OCI-LY1 (cell line): ENCODE measurements at regions not wholly inside any gene's neighbourhood (a gene's known extent, or its start where the extent isn't known, plus 50 kb on each side); places are given as distances from the start of the nearest gene placed in this dataset.

Experiments used
- H2AFZ ChIP-seq: fragments of 200-600 bp; sonication (generic), shearing (Covaris generic); 2 replicates; pipeline ENCODE4 v1.6.0; 2014; ENCODE audit warnings: antibody characterized with exemption, mild to moderate bottlenecking, low read length
- H3F3A ChIP-seq: fragments of 200-600 bp; sonication (generic), shearing (Covaris generic); 2 replicates; pipeline ENCODE4 v1.6.0; 2014; ENCODE audit warnings: mild to moderate bottlenecking, antibody characterized with exemption, low read length, moderate library complexity; ENCODE audit not compliant: insufficient read depth
- H3K27ac ChIP-seq: fragments of 200-600 bp; sonication (generic); 2 replicates; pipeline ENCODE4 v1.5.1; 2014; ENCODE audit warnings: low read length, mixed run types, mild to moderate bottlenecking, low read depth; ENCODE audit not compliant: poor library complexity, severe bottlenecking
- H3K27me3 ChIP-seq: fragments of 200-600 bp; sonication (generic); 2 replicates; pipeline ENCODE4 v1.6.0; 2014; ENCODE audit warnings: antibody characterized with exemption, mild to moderate bottlenecking, low read length, moderate library complexity; ENCODE audit not compliant: insufficient read depth
- H3K36me3 ChIP-seq: fragments of 200-600 bp; sonication (generic); 2 replicates; pipeline ENCODE4 v1.6.1; 2014; ENCODE audit warnings: mild to moderate bottlenecking, antibody characterized with exemption, low read length, moderate library complexity, mixed read lengths; ENCODE audit not compliant: insufficient read depth
- H3K4me1 ChIP-seq: fragments of 200-600 bp; sonication (generic); 2 replicates; pipeline ENCODE4 v1.5.1; 2014; ENCODE audit warnings: mild to moderate bottlenecking, low read length, moderate library complexity; ENCODE audit not compliant: insufficient read depth, severe bottlenecking
- H3K4me2 ChIP-seq: fragments of 200-600 bp; sonication (generic), shearing (Covaris generic); 2 replicates; pipeline ENCODE4 v1.6.1; 2014; ENCODE audit warnings: low read length
- H3K4me3 ChIP-seq: fragments of 200-600 bp; sonication (generic); 2 replicates; pipeline ENCODE4 v1.5.1; 2014; ENCODE audit warnings: low read length, low read depth, mild to moderate bottlenecking, mixed read lengths; ENCODE audit not compliant: poor library complexity, severe bottlenecking
- H3K79me2 ChIP-seq: fragments of 200-600 bp; shearing (Covaris generic); 2 replicates; pipeline ENCODE4 v1.6.1; 2016; ENCODE audit warnings: mixed run types, low read length, mixed read lengths; ENCODE audit not compliant: insufficient read depth
- H3K9ac ChIP-seq: fragments of 200-600 bp; sonication (generic), shearing (Covaris generic); 2 replicates; pipeline ENCODE4 v1.6.1; 2014; ENCODE audit warnings: mild to moderate bottlenecking, low read length, mixed read lengths
- H3K9me2 ChIP-seq: fragments of 200-600 bp; sonication (generic), shearing (Covaris generic); 2 replicates; pipeline ENCODE4 v1.6.1; 2014; ENCODE audit warnings: low read depth, mild to moderate bottlenecking, low read length, mixed read lengths
- H3K9me3 ChIP-seq: fragments of 200-600 bp; shearing (Covaris generic); 2 replicates; pipeline ENCODE4 v1.6.1; 2014; ENCODE audit warnings: low read length, mixed read lengths
- H4K20me1 ChIP-seq: fragments of 200-600 bp; sonication (generic), shearing (Covaris generic); 2 replicates; pipeline ENCODE4 v1.6.0; 2016; ENCODE audit warnings: mild to moderate bottlenecking, low read length; ENCODE audit not compliant: insufficient read depth
- EZH2 ChIP-seq: fragments of 200-600 bp; sonication (generic), shearing (Covaris generic); IDR thresholded peaks from 2 replicates; pipeline ENCODE4 v1.8.0; 2017; ENCODE audit warnings: borderline replicate concordance, mixed run types, mild to moderate bottlenecking, antibody characterized with exemption, low read length, moderate library complexity, mixed read lengths
- TF ChIP-seq, protein P1 (sequence below): fragments of 200-600 bp; sonication (generic), shearing (Covaris generic); IDR thresholded peaks from 2 replicates; pipeline ENCODE4 v1.5.1; 2017; ENCODE audit warnings: mild to moderate bottlenecking, antibody characterized with exemption, low read length, moderate library complexity, mixed read lengths

DNA sequence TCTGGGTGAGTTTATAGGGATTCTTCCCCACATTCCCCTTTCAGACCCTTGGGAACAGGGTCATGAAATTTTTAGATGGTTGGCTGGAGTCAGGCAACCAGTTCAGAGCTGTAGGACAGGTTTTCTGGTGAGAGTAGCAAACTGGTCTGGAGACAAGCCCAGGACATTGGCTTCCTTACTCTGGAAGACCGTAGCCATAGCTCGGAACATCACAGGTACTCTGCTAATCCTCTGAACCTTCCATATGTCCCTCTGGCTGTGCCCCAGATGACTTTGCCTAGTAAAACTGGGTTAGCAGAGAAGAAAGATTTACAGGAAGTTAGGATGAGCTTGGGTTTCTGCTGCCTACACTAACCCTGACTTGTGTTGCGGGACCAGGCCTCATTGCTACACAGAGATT is 104.5 kb upstream of the MKLN1 start:
- H3K9me3 ChIP-seq: no peaks in the 10 kb centered on the region
- no peak overlapping the region for H3K27ac ChIP-seq
- TF ChIP-seq, protein P1, sequence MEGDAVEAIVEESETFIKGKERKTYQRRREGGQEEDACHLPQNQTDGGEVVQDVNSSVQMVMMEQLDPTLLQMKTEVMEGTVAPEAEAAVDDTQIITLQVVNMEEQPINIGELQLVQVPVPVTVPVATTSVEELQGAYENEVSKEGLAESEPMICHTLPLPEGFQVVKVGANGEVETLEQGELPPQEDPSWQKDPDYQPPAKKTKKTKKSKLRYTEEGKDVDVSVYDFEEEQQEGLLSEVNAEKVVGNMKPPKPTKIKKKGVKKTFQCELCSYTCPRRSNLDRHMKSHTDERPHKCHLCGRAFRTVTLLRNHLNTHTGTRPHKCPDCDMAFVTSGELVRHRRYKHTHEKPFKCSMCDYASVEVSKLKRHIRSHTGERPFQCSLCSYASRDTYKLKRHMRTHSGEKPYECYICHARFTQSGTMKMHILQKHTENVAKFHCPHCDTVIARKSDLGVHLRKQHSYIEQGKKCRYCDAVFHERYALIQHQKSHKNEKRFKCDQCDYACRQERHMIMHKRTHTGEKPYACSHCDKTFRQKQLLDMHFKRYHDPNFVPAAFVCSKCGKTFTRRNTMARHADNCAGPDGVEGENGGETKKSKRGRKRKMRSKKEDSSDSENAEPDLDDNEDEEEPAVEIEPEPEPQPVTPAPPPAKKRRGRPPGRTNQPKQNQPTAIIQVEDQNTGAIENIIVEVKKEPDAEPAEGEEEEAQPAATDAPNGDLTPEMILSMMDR: no peak
- TF ChIP-seq EZH2: no peak

DNA sequence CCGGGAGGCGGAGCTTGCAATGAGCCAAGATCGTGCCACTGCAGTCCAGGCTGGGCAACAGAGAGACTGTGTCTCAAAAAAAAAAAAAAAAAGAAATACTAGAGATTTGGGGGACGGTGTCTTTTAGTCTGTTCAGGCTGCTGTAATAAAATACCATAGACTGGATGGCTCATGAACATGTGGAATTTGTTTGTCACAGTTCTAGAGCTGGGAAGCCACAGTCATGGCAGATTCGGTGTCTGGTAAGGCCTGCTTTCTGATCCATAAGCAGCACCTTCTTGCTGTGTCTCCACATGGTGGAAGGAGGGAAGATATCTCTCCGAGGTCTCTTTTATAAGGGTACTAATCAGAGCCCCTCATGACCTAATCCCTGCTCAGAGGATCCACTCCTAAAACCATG is 102.7 kb upstream of the MKLN1 start:
- Histone ChIP-seq H3F3A (peaks cover 7% of the 10 kb centered on the region; the same call in 1 of the 2 replicates), H2AFZ (no peak overlapping the region), H3K27ac (peak overlapping the region; percentile 80), H3K9ac (no peak overlapping the region), H4K20me1 (no peaks in the 10 kb centered on the region), H3K79me2 (no peaks in the 10 kb centered on the region), H3K9me2 (no peaks in the 10 kb centered on the region), H3K27me3 (no peaks in the 10 kb centered on the region), H3K4me1 (peaks cover 24% of the 10 kb centered on the region), H3K4me3 (no peak overlapping the region), H3K4me2 (no peak overlapping the region), H3K36me3 (no peaks in the 10 kb centered on the region), H3K9me3 (no peaks in the 10 kb centered on the region)
- TF ChIP-seq, protein P1: no peak
- TF ChIP-seq EZH2: no peak

More for the DNA sequence above, 104.5 kb upstream of the MKLN1 start:
- no peak overlapping the region for H2AFZ ChIP-seq
- H4K20me1 ChIP-seq: no peaks in the 10 kb centered on the region
- peaks cover 7% of the 10 kb centered on the region; the same call in 1 of the 2 replicates for H3F3A ChIP-seq
- no peaks in the 10 kb centered on the region for H3K27me3 ChIP-seq
- H3K79me2 ChIP-seq: no peaks in the 10 kb centered on the region
- H3K9ac ChIP-seq: no peak overlapping the region
- no peak overlapping the region for H3K4me2 ChIP-seq
- no peaks in the 10 kb centered on the region for H3K36me3 ChIP-seq
- H3K4me1 ChIP-seq: peaks cover 40% of the 10 kb centered on the region
- no peaks in the 10 kb centered on the region for H3K9me2 ChIP-seq
- no peak overlapping the region for H3K4me3 ChIP-seq

DNA sequence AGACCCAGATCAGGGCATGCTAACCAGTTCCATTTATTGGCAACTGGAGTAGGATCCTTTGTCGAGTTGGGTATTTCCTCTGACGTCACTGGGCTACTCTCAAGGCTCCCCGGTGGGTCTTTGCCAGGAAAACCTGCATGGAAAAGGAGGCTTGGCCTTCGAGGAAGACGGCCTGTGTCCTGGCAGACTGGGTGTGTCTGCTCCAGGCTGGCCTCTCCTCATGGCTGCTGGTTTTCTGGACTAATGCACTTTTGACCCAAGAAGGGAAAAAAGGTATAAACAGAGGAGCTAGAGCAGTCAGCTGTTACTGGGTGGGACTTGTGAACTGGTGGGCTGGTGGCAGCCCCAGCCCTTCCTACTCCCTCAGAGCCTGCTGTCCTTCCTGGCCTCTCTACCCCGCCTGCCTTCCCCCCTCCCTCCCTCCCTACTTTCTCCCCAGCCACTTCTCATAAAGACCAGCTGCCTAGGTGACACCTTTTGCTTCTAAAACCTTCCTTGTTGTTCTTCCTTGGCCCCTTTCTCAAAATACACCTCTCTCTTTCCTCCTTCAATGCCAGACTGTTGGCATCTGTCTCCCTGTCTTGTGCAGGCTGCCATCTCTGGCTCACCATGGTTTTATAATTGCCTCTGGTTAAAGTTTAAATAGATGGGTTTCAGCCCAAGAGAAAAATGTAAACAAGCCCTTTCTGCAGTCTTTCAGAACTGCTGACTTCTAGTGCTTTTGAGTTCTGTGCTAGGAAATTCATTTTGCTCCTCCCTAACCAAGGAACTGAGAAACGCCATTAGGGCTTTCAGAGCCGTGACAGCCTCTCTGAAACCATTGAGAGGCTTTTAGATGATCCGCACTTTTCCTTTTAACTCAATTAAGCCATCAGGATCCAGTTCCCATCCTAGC is 101.8 kb upstream of the MKLN1 start:
- no peak for TF ChIP-seq EZH2
- TF ChIP-seq, protein P1: no peak
- no peaks in the 10 kb centered on the region for H3K9me3 ChIP-seq
- no peaks in the 10 kb centered on the region for H3K9me2 ChIP-seq
- H3K4me2 ChIP-seq: peak overlapping the region; percentile 21; the same call in 1 of the 2 replicates
- H3K36me3 ChIP-seq: no peaks in the 10 kb centered on the region
- H3K79me2 ChIP-seq: no peaks in the 10 kb centered on the region
- peak overlapping the region; percentile 26; the same call in 1 of the 2 replicates for H3K9ac ChIP-seq
- H3K27ac ChIP-seq: peak overlapping the region; percentile 80
- peaks cover 29% of the 10 kb centered on the region for H3K4me1 ChIP-seq
- no peaks in the 10 kb centered on the region; the same call in 1 of the 2 replicates for H3F3A ChIP-seq
- H3K4me3 ChIP-seq: no peak overlapping the region
- no peaks in the 10 kb centered on the region for H3K27me3 ChIP-seq
- peak overlapping the region; percentile 66; the same call in 1 of the 2 replicates for H2AFZ ChIP-seq
- H4K20me1 ChIP-seq: no peaks in the 10 kb centered on the region
